HepG2 (cell line): ENCODE measurements at regions not wholly inside any gene's neighbourhood (a gene's known extent, or its start where the extent isn't known, plus 50 kb on each side); places are given as distances from the start of the nearest gene placed in this dataset.

Experiments
- ATAC-seq: fragments of 200-7000 bp; cut with Tn5 transposase; 3 replicates; pipeline ENCODE4 v1.9.1; 2020; ENCODE audit warnings: mild to moderate bottlenecking, moderate library complexity
- BruUV-seq: library from RNA; stranded (reverse); fragments of 400-500 nt; replicated peaks from 2 replicates; lab custom pipeline; 2021; lab: Mats Ljungman, UMichigan
- CTCF ChIA-PET: fragments of 300-600 bp; formaldehyde crosslinking; extraction: SDS; loops from one replicate; lab custom pipeline; 2021; ENCODE audit warnings: low total read pairs, inconsistent platforms, low intra/inter-chr PET ratio; lab: Yijun Ruan, JAX
- POLR2A ChIA-PET: fragments of 350-600 bp; sonication (Branson Sonifier 250); formaldehyde crosslinking; loops from one replicate; lab custom pipeline; 2020; ENCODE audit warnings: antibody characterized with exemption, inconsistent platforms; lab: Yijun Ruan, JAX
- DNase-seq: peaks from one replicate; pipeline ENCODE4 v3.0.0-alpha.2; 2015; ENCODE audit warnings: low spot score
- FAIRE-seq: peaks from 3 replicates; lab custom pipeline; 2011; peaks lifted over from hg19 to GRCh38; lab: Jason Lieb, UNC
- H2AFZ ChIP-seq: one replicate; pipeline ENCODE4 v1.6.1; 2011; ENCODE audit warnings: low read length, inconsistent platforms
- H3K27ac ChIP-seq: fragments of 300-600 bp; 3 replicates; pipeline ENCODE4 v1.8.0; 2011; ENCODE audit warnings: mixed run types, mild to moderate bottlenecking, mixed read lengths, low read length, inconsistent platforms; ENCODE audit not compliant: insufficient read depth; ENCODE audit errors: extremely low read length
- H3K27me3 ChIP-seq, 2 experiments: fragments of 200-600 bp in 1 of 2; 2 replicates in 1 of 2; 3 replicates in 1 of 2; pipeline versions ENCODE4 v1.6.0 to v1.8.0; 2011; ENCODE audit warnings: low read length in 2 of 2, mild to moderate bottlenecking in 2 of 2, moderate library complexity in 2 of 2, inconsistent platforms in 1 of 2; ENCODE audit not compliant: insufficient read depth in 2 of 2, control insufficient read depth in 1 of 2
- H3K36me3 ChIP-seq, 2 experiments: fragments of 200-600 bp in 1 of 2; replicated peaks in 1 of 2; 2 replicates in 1 of 2; 3 replicates in 1 of 2; pipeline versions ENCODE4 v1.5.1 to v1.8.0; 2011; ENCODE audit warnings: low read length in 2 of 2, inconsistent platforms in 1 of 2; ENCODE audit not compliant: insufficient read depth in 2 of 2, control insufficient read depth in 1 of 2
- H3K4me1 ChIP-seq: 2 replicates; pipeline ENCODE4 v1.5.1; 2012; ENCODE audit warnings: low read length, inconsistent platforms; ENCODE audit not compliant: insufficient read depth
- H3K4me2 ChIP-seq: 2 replicates; pipeline ENCODE4 v1.6.0; 2011; ENCODE audit warnings: low read depth, low read length, inconsistent platforms
- H3K4me3 ChIP-seq, 3 experiments: fragments of 200-600 bp in 1 of 3; sonication (generic), shearing (Covaris generic) in 1 of 3; replicated peaks in 1 of 3; 2 replicates each; pipeline ENCODE4 v1.5.1; 2011 to 2016; ENCODE audit warnings: low read length in 3 of 3, inconsistent platforms in 2 of 3, low read depth in 2 of 3, mild to moderate bottlenecking in 2 of 3, control low read depth in 1 of 3, mixed read lengths in 1 of 3; ENCODE audit not compliant: insufficient read depth in 1 of 3
- H3K79me2 ChIP-seq: one replicate; pipeline ENCODE4 v1.6.1; 2011; ENCODE audit warnings: low read length, inconsistent platforms; ENCODE audit not compliant: insufficient read depth
- H3K9ac ChIP-seq: 2 replicates; pipeline ENCODE4 v1.6.0; 2011; ENCODE audit warnings: mild to moderate bottlenecking, low read depth, low read length, inconsistent platforms; ENCODE audit not compliant: insufficient read depth
- H3K9me3 ChIP-seq: 2 replicates; pipeline ENCODE4 v1.5.1; 2012; ENCODE audit warnings: mild to moderate bottlenecking, low read length
- H4K20me1 ChIP-seq: 2 replicates; pipeline ENCODE4 v1.6.0; 2011; ENCODE audit warnings: inconsistent platforms, mild to moderate bottlenecking, low read length, moderate library complexity; ENCODE audit not compliant: insufficient read depth
- ARID4A ChIP-seq: sonication (generic); formaldehyde crosslinking; IDR thresholded peaks from 2 replicates; pipeline ENCODE4 v1.5.0; 2020; ENCODE audit warnings: mild to moderate bottlenecking, missing genetic modification reagents, borderline replicate concordance
- BCL6 ChIP-seq: IDR thresholded peaks from 2 replicates; pipeline ENCODE4 v1.6.1; 2016; ENCODE audit warnings: missing genetic modification reagents, missing compliant biosample characterization
- CEBPB ChIP-seq: IDR thresholded peaks from 2 replicates; pipeline ENCODE4 v1.6.1; 2011; ENCODE audit warnings: low read depth, low read length, improper control_type of control experiment, borderline replicate concordance
- CHD2 ChIP-seq: IDR thresholded peaks from 2 replicates; pipeline ENCODE4 v1.6.1; 2011; ENCODE audit warnings: low read depth, low read length, improper control_type of control experiment
- DMAP1 ChIP-seq: IDR thresholded peaks from 2 replicates; pipeline ENCODE4 v1.6.1; 2016
- EEA1 ChIP-seq: sonication (generic); formaldehyde crosslinking; IDR thresholded peaks from 2 replicates; pipeline ENCODE4 v1.5.1; 2020; ENCODE audit warnings: mild to moderate bottlenecking, missing genetic modification reagents, borderline replicate concordance
- ERF ChIP-seq: IDR thresholded peaks from 2 replicates; pipeline ENCODE4 v1.6.1; 2018; ENCODE audit warnings: missing biosample characterization, missing genetic modification reagents
- GLI4 ChIP-seq: sonication (generic); formaldehyde crosslinking; IDR thresholded peaks from 2 replicates; pipeline ENCODE4 v1.5.1; 2020; ENCODE audit warnings: missing genetic modification reagents, mild to moderate bottlenecking, moderate library complexity, borderline replicate concordance
- HMGXB4 ChIP-seq, 2 experiments: sonication (generic) in 1 of 2; formaldehyde crosslinking in 1 of 2; IDR thresholded peaks; 2 replicates each; pipeline versions ENCODE4 v1.4.0 to v1.6.1; 2018 to 2020; ENCODE audit warnings: missing genetic modification reagents in 2 of 2, borderline replicate concordance in 1 of 2, low read depth in 1 of 2, mild to moderate bottlenecking in 1 of 2, missing biosample characterization in 1 of 2
- KDM4B ChIP-seq: sonication (generic); formaldehyde crosslinking; IDR thresholded peaks from 2 replicates; pipeline ENCODE4 v1.4.0; 2020; ENCODE audit warnings: missing genetic modification reagents
- KLF16 ChIP-seq, 2 experiments: sonication (generic) in 1 of 2; formaldehyde crosslinking in 1 of 2; IDR thresholded peaks; 2 replicates each; pipeline versions ENCODE4 v1.6.1 to v1.8.0; 2016 to 2023; ENCODE audit warnings: missing genetic modification reagents in 2 of 2, missing compliant biosample characterization in 1 of 2
- NRL ChIP-seq: sonication (generic); formaldehyde crosslinking; IDR thresholded peaks from 2 replicates; pipeline ENCODE4 v1.5.0; 2020; ENCODE audit warnings: missing genetic modification reagents, mild to moderate bottlenecking, moderate library complexity, borderline replicate concordance
- RNF2 ChIP-seq: fragments of 450-650 bp; conservative IDR thresholded peaks from 2 replicates; pipeline ENCODE4 v1.6.1; 2016; ENCODE audit warnings: low read depth
- SMARCC2 ChIP-seq: fragments of 450-650 bp; IDR thresholded peaks from 2 replicates; pipeline ENCODE4 v1.6.1; 2017; ENCODE audit warnings: antibody characterized with exemption, mild to moderate bottlenecking
- SRF ChIP-seq: IDR thresholded peaks from 2 replicates; pipeline ENCODE4 v1.6.1; 2011; ENCODE audit warnings: mild to moderate bottlenecking, low read depth, low read length, moderate library complexity
- ZNF138 ChIP-seq: sonication (generic); formaldehyde crosslinking; IDR thresholded peaks from 2 replicates; pipeline ENCODE4 v1.5.0; 2020; ENCODE audit warnings: mild to moderate bottlenecking, low read depth, missing genetic modification reagents
- ZNF292 ChIP-seq: sonication (generic); formaldehyde crosslinking; IDR thresholded peaks from 2 replicates; pipeline ENCODE4 v1.8.1; 2022; ENCODE audit warnings: mild to moderate bottlenecking, low read depth, missing genetic modification reagents, borderline replicate concordance
- ZNF33B ChIP-seq: sonication (generic); formaldehyde crosslinking; IDR thresholded peaks from 2 replicates; pipeline ENCODE4 v1.5.1; 2020; ENCODE audit warnings: mild to moderate bottlenecking, missing genetic modification reagents
- ZNF343 ChIP-seq: sonication (generic); formaldehyde crosslinking; IDR thresholded peaks from 2 replicates; pipeline ENCODE4 v1.4.0; 2020; ENCODE audit warnings: mild to moderate bottlenecking, missing genetic modification reagents
- ZSCAN30 ChIP-seq: sonication (generic); formaldehyde crosslinking; IDR thresholded peaks from 2 replicates; pipeline ENCODE4 v1.5.0; 2020; ENCODE audit warnings: mild to moderate bottlenecking, missing genetic modification reagents
- in situ Hi-C: cut with HindIII; loops from 2 replicates; pipeline ENCODE4 v1.10.0; 2017; ENCODE audit warnings: low pct_unique_long_range_greater_than_20kb; ENCODE audit not compliant: extremely low pct_ligation_motif_present
- intact Hi-C: fragments of 100-400 bp; cut with micrococcal nuclease; formaldehyde crosslinking; loops from one replicate; pipeline ENCODE4 v1.10.0; 2022; ENCODE audit not compliant: unreplicated experiment

- Histone ChIP-seq H3K4me2 (no peak overlapping the region), H3K27me3 (no peaks in the 10 kb centered on the region), H3K36me3 (no peaks in the 10 kb centered on the region), H4K20me1 (no peaks in the 10 kb centered on the region), H3K4me3 (no peak overlapping the region), H3K27ac (no peak overlapping the region), H2AFZ (no peak overlapping the region), H3K9ac (no peak overlapping the region), H3K9me3 (no peaks in the 10 kb centered on the region), H3K79me2 (no peaks in the 10 kb centered on the region), H3K4me1 (no peaks in the 10 kb centered on the region)
- FAIRE-seq (no peak), DNase-seq (no peak), ATAC-seq (no peak)
- ChIA-PET POLR2A (no interaction called here), CTCF (no interaction called here)
- TF ChIP-seq HMGXB4 (CRISPR knock-in tag; IDR thresholded peaks at IDR 0.05; ENCODE audit: borderline replicate concordance in 1 of 2, low read depth in 1 of 2) (no peak), DMAP1 (no peak), NRL (no peak), EEA1 (CRISPR knock-in tag) (no peak), KLF16 (CRISPR knock-in tag; IDR thresholded peaks at IDR 0.05) (no peak), ZSCAN30 (CRISPR knock-in tag) (no peak), ZNF138 (CRISPR knock-in tag) (no peak), GLI4 (no peak), SRF (no peak), ARID4A (CRISPR knock-in tag) (no peak), CEBPB (no peak), ZNF292 (CRISPR knock-in tag) (no peak), KDM4B (CRISPR knock-in tag) (no peak), ZNF343 (CRISPR knock-in tag) (no peak), RNF2 (no peak), CHD2 (no peak), ERF (no peak), SMARCC2 (no peak), BCL6 (CRISPR knock-in tag) (no peak), ZNF33B (CRISPR knock-in tag) (no peak)
- in situ Hi-C loops, result no loop called here
- intact Hi-C loops, result no loop called here
- BruUV-seq, result no TSS peak
Observed at GRCh38 chr6:126720304-126720703, 380.4 kb downstream of the CENPW start.
